ENCODE measurements at regions not wholly inside any gene's neighbourhood (a gene's known extent, or its start where the extent isn't known, plus 50 kb on each side); places are given as distances from the start of the nearest gene placed in this dataset.
"Not testable (repeated sequence)": the region's sequence is repeated elsewhere in the genome, so short reads cannot be mapped to it uniquely, and the experiment has no call there.

DNA sequence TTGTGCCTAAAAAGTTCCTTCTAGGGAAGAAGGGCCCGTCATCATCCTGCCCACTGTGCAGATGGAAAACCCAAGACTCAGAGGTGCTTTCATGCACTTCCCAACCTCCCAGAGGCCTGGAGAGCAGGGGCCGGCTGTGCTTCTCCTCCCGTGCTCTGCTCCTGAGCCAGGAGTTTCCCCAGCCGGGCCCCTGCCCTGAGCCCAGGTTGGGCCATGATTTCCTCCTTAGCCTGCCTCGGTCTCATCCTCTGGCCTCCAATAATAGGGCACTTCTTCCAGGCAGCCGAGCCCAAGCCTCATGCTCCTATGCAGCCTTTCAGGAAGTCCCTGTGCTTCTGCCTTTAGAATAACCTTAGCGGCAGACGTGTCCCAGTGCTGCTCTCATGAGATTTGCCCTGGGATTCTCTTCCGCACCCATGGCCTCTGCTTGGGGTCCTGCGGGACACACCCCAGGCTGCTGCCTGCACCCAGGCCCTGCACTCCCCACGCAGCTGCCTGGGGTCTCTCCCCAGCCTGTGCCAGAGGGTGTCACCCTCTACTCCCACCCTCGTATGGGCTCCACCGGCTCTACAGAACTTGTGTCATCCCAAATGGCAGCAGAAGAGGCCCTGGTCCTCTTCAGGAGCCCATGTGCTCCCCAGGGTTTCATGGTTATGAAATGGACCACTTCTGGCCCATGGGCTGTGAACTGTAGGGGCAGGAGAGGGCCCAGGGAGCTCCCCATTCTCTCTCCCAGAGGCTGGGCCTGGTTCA lies 359.3 kb downstream of the ADGRD1 start:
- DNase-seq (ENCODE audit: low read depth, low spot score), result peak; percentile 23

- DNase-seq (ENCODE audit: low read depth, low spot score), result peak; percentile 25
Measured at GRCh38 chr12:131313635-131314034, 359.9 kb downstream of the ADGRD1 start.

DNA sequence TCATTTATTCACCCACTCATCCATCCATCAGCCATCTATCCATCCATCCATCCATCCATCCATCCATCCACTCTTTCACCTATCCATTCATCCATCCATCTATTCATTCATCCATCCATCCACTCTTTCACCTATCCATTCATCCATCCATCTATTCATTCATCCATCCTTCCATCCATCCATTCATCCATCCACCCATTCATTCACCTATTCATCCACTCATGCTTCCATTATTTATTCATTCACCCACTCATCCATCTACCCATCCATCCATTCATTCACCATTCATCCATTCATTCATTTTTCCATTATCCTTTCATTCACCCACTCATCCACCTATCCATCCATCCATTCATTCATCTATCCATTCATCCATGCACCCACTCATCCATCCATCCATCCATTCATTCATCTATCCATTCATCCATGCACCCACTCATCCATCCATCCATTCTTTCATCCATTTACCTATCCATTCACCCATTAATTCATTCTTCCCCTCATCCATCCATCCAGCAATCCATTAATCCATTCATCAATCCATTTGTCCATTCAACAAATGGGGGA lies 360.9 kb downstream of the ADGRD1 start:
- no peak for DNase-seq (ENCODE audit: low read depth, low spot score)

DNA sequence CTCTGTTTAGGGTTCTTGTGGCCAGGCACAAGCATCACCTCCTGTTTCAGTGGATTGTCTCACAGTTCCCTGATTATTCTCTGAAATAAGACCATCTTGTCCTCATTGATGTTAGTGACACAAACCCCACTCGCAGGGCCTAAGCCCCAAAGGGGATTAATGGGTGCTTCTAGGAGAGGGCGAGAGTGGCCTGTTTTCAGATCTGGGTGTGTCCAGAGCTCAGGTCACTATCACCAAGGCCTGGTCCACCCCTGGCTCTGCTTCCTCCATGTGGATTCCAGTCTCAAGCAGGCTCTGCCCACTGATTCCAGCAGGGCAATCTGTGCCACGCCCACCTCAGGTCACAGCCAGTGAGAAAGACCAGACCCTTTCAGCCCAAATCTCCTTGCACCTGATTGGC lies 361.9 kb downstream of the ADGRD1 start:
- no peak for DNase-seq (ENCODE audit: low read depth, low spot score)

DNA sequence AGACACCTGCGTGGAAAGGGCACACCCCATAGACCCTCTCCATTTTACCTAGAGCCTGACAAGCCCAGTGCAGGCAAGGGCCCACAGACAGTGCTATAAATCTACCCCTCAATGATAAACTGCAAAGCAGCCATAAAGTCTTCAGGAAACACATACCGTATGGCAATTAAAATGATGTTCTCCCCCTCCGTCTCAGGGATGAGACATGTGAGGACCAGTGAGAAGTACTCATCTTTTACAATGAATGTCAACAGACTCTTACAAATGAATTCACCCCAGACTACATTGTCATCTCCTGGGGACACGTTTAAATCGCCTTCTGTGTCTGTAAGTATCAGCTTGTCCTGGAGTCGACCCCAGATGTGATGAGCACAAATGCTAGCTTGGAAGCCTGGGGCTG lies 362.7 kb downstream of the ADGRD1 start:
- no peak for DNase-seq (ENCODE audit: low read depth, low spot score)

DNA sequence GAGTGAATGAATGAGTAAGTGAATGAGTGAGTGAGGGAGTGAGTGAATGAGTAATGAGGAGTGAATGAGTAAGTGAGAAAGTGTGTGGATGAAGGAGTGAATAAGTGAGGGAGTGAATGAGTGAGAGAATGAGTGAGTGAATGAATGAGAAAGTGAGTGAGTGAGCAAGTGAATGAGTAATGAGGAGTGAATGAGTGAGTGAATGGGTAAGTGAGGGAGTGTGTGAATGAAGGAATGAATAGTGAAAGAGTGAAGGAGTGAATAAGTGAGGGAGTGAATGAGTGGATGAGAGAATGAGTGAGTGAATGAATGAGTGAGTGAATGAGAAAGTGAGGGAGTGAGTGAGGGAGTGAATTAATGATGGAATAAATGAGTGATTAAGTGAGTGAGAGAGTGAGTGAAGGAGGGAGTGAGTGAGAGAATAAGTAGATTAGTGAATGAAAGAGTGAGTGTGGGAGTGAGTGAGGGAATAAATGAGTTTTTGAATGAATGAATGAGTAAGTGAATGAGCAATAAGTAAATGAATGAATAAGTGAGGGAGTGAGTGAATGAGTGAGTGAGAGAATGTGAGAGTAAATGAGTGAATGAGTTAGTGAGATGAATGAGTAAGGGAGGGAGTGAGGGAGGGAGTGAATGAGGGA lies 364.5 kb downstream of the ADGRD1 start:
- no peak for DNase-seq (ENCODE audit: low read depth, low spot score)

DNA sequence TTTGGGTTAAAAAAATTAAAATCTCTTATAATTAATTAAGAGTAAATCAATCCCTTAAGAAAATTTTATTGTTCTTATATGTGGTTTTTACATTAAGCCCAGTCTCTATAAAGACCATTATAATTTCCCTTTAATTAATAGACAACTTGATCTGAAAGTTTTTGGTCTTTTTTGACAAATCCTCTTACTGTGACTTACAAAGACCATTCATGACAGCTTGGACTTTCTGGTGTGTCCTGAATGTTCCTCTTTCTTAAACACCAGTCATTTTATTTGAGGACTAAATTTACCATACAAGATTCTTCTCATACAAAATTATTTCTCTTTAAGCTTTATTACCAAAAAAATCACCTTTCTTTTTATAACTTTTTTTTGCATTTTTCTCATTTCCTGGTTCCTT lies 368.3 kb downstream of the ADGRD1 start:
- no peak for DNase-seq (ENCODE audit: low read depth, low spot score)

- not testable (repeated sequence) for DNase-seq (ENCODE audit: low read depth, low spot score)
Measured at GRCh38 chr12:131322460-131322859, 368.8 kb downstream of the ADGRD1 start.

- DNase-seq (ENCODE audit: low read depth, low spot score), result no peak
Measured at GRCh38 chr12:131323879-131324278, 370.2 kb downstream of the ADGRD1 start.

GRCh38 chr12:131327521-131328488 lies 374.1 kb downstream of the ADGRD1 start:
- DNase-seq (ENCODE audit: low read depth, low spot score), result peak; percentile 48

DNA sequence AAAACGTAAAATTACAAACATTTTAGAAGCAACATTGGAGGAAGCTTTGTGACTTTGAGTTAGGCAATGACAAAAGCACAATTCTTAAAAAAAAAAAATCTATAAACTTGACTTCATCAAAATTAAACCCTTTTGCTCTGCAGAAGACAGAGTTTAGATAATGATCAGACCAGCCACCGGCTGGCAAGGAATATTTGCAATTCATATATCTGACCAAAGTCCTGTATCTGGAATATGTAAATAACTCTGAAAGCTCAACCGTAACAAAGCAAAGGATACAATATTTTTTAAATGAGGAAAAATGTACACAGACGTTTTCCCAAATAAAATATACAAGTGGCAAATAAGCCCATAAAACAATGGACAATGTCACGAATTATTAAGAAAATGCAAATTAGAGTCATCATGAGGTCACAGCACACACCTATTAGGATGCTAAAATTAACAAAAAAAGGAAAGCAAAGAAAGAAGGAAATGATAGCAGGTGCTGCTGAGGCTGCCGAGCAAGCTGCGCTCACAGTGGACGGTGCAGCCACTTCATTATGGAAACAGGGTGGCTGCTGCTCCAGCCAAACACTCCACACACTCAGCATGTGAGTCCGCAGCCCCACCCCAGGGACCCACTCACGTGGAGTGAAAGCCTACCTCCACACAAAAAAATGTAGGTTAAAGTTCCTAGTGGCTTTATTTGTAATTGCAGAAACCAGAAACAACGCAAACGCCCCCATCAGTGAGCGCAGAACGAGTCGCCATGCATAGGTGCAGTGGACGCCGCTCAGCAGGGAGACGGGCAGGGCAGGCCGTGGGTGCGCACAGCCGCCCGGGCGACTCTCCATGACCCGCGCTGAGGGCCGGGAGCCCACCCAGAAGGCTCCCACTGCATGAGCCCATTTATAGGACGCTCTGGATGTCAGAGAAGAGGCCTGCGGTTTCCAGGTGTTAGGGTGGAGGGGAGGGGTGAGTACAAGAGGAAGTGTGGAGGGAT lies 375.4 kb downstream of the ADGRD1 start:
- not testable (repeated sequence) for DNase-seq (ENCODE audit: low read depth, low spot score)

DNA sequence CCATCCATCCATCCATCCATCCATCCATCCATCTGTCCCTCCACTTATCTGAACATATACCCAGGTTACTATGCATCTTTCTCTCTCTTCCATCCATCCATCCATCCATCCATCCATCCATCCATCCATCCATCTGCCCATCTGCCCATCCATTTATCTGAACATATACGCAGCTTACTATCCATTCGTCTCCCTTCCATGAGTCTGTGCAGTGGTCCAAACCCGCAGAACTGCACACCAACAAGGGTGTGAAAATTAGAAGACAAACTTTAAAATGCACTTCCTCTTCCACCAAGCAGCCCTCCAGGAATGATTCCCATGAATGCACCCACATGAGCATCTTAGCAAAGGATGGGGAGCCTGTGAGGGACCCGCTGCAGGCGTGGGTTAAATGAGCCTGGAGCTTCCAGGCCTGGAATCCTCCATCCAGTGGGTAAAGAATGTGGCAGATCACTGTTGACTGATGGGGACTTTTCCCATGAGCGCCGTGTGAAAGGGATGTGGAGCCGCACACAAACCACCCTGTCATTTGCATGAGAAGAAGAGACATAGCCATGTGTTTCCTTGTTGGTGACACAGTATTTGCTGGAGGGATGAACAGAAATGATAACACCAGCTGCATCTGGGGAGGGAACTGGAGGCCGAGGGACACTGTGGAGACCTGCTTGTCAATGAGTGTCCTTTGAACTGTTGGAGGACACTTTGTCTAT lies 376.6 kb downstream of the ADGRD1 start:
- no peak for DNase-seq (ENCODE audit: low read depth, low spot score)

- DNase-seq (ENCODE audit: low read depth, low spot score), result no peak
Measured at GRCh38 chr12:131331148-131331750, 377.5 kb downstream of the ADGRD1 start.

- no peak for DNase-seq (ENCODE audit: low read depth, low spot score)
Measured at GRCh38 chr12:131332224-131332623, 378.5 kb downstream of the ADGRD1 start.

DNA sequence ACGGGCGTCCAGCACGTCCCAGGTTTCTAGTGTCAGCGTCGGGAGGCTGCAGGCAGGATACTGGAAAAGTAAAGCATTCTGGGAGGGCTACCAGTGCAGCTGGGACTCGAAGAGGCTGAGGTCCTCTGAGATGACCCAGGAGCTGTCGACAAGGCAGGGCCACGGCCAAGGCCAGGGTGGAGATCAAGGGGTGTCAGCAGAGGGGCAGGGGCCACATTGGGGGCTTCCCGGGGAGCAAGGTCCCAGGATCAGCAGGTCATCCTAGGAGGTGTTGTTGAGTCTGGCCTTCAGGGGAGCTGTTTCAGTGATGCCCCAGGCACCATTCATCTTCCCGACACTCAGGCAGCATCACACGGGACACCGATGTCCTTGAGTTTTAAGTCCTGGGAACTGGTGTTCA lies 377.8 kb upstream of the SFSWAP start:
- DNase-seq (ENCODE audit: low read depth, low spot score), result no peak

DNA sequence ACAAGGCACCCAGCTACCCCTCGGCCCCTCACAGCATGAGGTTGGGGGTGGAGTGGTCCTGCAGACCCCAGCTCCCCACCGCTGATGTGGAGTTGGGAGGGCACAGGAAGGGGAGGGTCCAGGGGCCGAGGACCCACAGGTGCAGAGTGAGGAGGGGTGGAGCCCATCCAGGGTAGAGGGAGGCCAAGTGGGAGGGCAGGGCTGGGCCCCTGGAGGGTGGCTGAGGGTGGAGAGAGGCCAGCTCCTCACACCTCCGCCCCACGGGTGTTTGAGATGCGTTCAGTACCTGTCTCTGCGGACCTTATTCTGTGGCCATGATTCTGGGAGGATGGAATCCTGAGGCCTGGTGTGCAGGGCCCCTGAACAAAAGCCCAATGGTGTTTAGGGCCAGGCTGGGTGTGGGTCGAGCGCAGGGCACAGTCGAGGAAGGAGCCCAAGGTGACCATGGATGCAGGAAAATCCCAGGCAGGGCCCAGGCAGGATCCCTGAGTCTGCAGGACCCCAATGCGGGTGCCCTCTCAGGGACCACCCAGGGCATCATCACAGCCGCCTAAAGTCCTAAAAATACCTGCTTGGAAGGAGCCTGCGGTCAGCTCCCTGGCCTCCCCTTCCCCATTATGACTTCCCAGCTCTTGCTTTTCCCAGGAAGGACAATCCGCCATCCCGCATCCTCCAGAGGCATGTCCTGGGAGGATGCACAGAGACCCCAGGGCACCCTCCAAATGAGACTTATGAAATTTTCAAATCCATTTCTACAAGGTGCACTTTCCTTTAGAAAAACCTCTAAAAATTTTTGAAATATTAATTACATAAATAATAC lies 377.1 kb upstream of the SFSWAP start:
- no peak for DNase-seq (ENCODE audit: low read depth, low spot score)

DNA sequence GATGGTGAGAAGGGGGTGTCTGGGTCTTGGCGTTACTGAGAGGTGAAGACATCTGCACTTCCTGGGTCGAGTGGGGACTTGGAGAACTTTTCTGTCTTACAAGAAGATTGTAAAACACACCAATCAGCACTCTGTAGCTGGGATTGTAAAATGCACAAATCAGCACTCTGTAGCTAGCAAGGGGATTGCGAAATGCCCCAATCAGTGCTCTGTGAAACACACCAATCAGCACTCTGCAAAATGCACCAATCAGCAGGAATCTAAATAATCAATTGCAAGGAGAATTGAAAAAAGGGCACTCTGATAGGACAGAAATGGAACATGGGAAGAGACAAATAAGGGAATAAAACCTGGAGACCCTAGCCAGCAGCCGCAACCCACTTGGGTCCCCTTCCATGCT lies 376.1 kb upstream of the SFSWAP start:
- no peak for DNase-seq (ENCODE audit: low read depth, low spot score)

DNA sequence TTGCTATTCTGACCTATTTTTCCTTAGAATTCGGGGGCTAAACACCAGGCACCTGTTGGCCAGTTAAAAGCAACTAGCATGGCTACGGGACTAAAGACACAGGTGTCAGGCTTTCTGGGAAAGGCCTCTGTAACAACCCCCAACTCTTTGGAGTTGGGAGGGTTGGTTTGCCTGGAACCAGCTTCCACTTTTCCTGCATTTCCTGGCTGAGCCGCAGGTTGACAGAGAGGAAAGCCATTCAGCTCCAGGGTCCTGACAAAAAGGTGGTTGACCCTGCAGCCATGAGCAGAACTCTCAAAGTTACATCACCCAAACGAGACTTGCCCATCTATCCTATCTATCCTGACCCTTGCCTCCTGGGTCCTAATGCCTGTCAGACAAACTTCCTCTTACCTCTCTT lies 375.4 kb upstream of the SFSWAP start:
- DNase-seq (ENCODE audit: low read depth, low spot score), result no peak

- DNase-seq (ENCODE audit: low read depth, low spot score), result not testable (repeated sequence)
Measured at GRCh38 chr12:131337861-131338260, 373.0 kb upstream of the SFSWAP start.
